OCI-LY7 (cell line): ENCODE measurements at regions not wholly inside any gene's neighbourhood (a gene's known extent, or its start where the extent isn't known, plus 50 kb on each side); places are given as distances from the start of the nearest gene placed in this dataset.
"Not testable (repeated sequence)": the region's sequence is repeated elsewhere in the genome, so short reads cannot be mapped to it uniquely, and the experiment has no call there.

Experiments
- CTCF ChIP-seq: fragments of 200-600 bp; sonication (generic); conservative IDR thresholded peaks from 2 replicates; pipeline ENCODE4 v1.5.1; 2014; ENCODE audit warnings: mild to moderate bottlenecking, antibody characterized with exemption, low read length, moderate library complexity, mixed read lengths
- EZH2phosphoT487 ChIP-seq: fragments of 200-600 bp; sonication (generic); IDR thresholded peaks from 2 replicates; pipeline ENCODE4 v1.6.1; 2018; ENCODE audit warnings: low read depth, borderline replicate concordance, mild to moderate bottlenecking, mixed run types, antibody characterized with exemption, low read length, moderate library complexity, mixed read lengths

- not testable (repeated sequence) for TF ChIP-seq CTCF, EZH2phosphoT487
These were observed 554.1 kb upstream of the MBL2 start for GRCh38 chr10:53326401-53327305.
